ENCODE measurements at regions not wholly inside any gene's neighbourhood (a gene's known extent, or its start where the extent isn't known, plus 50 kb on each side); places are given as distances from the start of the nearest gene placed in this dataset.
"Not testable (repeated sequence)": the region's sequence is repeated elsewhere in the genome, so short reads cannot be mapped to it uniquely, and the experiment has no call there.

DNA sequence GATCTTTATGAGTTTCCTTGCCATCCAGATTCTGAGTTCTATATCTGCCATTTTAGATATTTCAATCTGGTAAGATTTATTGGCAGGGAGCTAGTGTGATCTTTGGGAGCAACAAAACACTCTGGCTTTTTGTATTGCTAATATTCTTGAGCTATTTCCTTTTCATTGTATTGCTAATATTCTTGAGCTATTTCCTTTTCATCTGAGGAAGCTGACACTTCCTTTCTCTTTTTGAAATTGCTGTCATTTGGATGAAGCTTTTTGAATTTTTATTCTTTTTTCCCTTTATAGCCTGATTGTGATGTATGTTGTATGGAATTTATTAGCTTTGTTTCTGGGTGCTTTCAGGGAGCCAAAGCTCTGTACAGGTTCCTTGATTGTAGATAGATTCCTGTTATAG lies 873.5 kb upstream of the ATXN8OS start:
- Mint-ChIP-seq H3K9me3 (peaks cover 10% of the 10 kb centered on the region), H3K4me3 (no peak overlapping the region), H3K27me3 (no peaks in the 10 kb centered on the region), H3K4me1 (no peaks in the 10 kb centered on the region), H3K36me3 (peaks cover 2% of the 10 kb centered on the region), H3K27ac (no peak overlapping the region)
- ATAC-seq (ENCODE audit: low read depth), result no peak
- no peak for DNase-seq
- POLR2A ChIA-PET, result no interaction called here

DNA sequence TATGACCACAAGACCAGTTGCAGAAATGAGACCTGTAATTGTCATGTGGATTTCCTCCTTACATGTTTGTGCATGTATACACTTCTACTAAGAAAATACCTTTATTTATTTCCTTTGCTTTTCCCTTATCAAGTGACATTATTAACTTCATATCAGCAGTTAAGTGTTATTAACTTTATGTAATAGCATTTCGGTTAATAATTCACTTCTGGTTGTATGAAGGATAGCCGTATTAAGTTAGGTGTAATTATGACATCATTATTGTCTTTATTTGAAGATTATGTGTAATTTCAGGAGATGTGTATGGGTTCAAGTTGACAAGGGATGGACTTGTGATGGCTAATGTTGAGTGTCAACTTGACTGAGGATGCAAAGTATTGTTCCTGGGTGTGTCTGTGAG lies 881.2 kb upstream of the ATXN8OS start:
- DNase-seq (no peak), ATAC-seq (ENCODE audit: low read depth) (no peak)
- Mint-ChIP-seq H3K27me3 (no peaks in the 10 kb centered on the region), H3K4me3 (no peak overlapping the region), H3K9me3 (peaks cover 13% of the 10 kb centered on the region), H3K36me3 (peaks cover 1% of the 10 kb centered on the region), H3K27ac (no peak overlapping the region), H3K4me1 (no peaks in the 10 kb centered on the region)
- POLR2A ChIA-PET, result no interaction called here

GRCh38 chr13:69221633-69222498 lies 885.8 kb upstream of the ATXN8OS start:
- DNase-seq; POLR2A ChIA-PET; H3K27ac Mint-ChIP-seq; H3K4me3 Mint-ChIP-seq; H3K27me3 Mint-ChIP-seq; H3K36me3 Mint-ChIP-seq; ATAC-seq (ENCODE audit: low read depth); H3K9me3 Mint-ChIP-seq; H3K4me1 Mint-ChIP-seq: not testable (repeated sequence)

DNA sequence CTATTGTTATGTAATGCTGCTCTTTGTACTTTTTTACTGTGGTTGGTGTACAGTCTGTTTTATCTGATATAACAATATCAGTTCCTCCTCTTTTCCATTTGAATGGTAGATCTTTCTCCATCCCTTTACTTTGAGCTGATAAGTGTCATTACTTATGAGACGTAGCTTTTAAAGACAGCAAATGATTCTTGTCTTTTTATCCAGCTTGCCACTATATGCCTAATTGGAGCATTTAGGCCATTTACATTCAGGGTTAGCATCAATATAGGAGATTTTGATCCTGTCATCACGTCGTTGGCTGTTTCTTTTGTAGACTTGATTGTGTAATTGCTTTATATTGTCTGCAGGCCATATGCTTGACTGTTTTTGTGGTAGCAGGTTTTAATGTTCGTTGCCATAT lies 894.2 kb upstream of the ATXN8OS start:
- peaks cover 5% of the 10 kb centered on the region for H3K9me3 Mint-ChIP-seq
- no peaks in the 10 kb centered on the region for H3K36me3 Mint-ChIP-seq
- no peak overlapping the region for H3K4me3 Mint-ChIP-seq
- H3K4me1 Mint-ChIP-seq, result no peaks in the 10 kb centered on the region
- ATAC-seq (ENCODE audit: low read depth) (no peak), DNase-seq (no peak)
- H3K27ac Mint-ChIP-seq, result no peak overlapping the region
- POLR2A ChIA-PET, result no interaction called here
- no peaks in the 10 kb centered on the region for H3K27me3 Mint-ChIP-seq

GRCh38 chr13:69204620-69205019 lies 903.0 kb upstream of the ATXN8OS start:
- Mint-ChIP-seq H3K9me3 (peaks cover 3% of the 10 kb centered on the region), H3K4me3 (no peak overlapping the region), H3K36me3 (no peaks in the 10 kb centered on the region), H3K4me1 (no peaks in the 10 kb centered on the region), H3K27me3 (no peaks in the 10 kb centered on the region), H3K27ac (no peak overlapping the region)
- ATAC-seq (ENCODE audit: low read depth) (no peak), DNase-seq (no peak)
- POLR2A ChIA-PET, result no interaction called here

DNA sequence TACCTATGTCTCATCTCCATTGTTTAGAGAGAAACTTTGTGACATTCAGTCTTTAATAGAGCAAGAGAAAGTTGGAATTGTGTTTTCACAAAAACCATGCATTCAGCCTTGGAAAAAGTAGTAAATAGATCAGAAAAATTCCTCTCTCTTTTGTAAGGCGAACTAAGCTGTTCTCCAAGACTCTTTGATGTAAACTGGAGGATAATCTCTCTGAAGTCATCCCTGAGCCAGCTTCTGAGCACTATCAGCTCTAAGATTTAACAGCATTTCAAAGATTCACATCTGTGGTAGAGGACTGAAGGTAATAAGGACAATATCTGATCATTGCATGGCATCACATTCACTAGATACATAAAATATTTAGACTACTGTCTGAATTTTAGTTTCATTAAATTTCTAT lies 904.6 kb upstream of the ATXN8OS start:
- Mint-ChIP-seq H3K9me3 (peaks cover 2% of the 10 kb centered on the region), H3K27ac (no peak overlapping the region), H3K27me3 (no peaks in the 10 kb centered on the region), H3K4me3 (no peak overlapping the region), H3K4me1 (no peaks in the 10 kb centered on the region), H3K36me3 (no peaks in the 10 kb centered on the region)
- POLR2A ChIA-PET, result no interaction called here
- DNase-seq (no peak), ATAC-seq (ENCODE audit: low read depth) (no peak)

DNA sequence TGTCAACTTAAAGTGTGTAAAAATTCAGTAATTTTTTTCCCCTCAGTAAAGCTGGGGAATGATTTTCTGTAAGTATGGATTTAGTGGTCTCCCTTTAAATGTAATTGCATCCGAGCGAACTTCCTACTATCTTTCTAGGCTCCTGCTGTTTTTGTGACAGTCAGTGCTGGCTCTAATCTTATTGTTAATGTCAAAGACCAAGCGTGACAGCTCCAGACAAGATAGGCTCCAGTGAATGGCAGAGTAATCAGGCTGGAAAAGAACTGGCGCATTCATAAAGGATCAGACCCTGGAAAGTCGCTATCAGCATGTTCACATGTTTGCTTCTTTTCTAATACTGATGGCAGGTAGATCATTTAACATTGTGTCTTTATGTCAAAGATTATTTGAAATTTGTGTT lies 908.0 kb upstream of the ATXN8OS start:
- Mint-ChIP-seq H3K27me3 (no peaks in the 10 kb centered on the region), H3K9me3 (no peaks in the 10 kb centered on the region), H3K4me3 (no peak overlapping the region), H3K4me1 (no peaks in the 10 kb centered on the region), H3K27ac (no peak overlapping the region), H3K36me3 (no peaks in the 10 kb centered on the region)
- no peak for DNase-seq
- POLR2A ChIA-PET, result no interaction called here
- no peak for ATAC-seq (ENCODE audit: low read depth)

DNA sequence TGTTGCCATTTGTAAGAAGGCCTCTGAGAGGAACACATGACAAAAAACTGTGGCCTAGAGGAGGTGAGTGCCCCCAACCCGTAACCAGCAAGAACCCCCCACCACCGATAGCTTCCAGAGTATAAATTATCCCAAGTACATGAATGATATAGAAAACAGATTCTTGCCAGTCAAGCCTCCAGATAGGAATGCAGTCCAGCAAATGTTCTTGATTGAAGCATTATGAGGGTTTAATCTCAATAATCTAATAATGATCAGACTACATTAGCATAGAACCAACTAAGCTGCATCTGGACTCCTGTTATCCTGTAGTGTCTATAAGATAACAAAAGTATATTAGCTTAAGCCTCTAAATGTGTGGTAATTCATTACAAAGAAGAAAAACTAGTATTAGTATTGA lies 908.9 kb upstream of the ATXN8OS start:
- Mint-ChIP-seq H3K9me3 (no peaks in the 10 kb centered on the region), H3K27me3 (no peaks in the 10 kb centered on the region), H3K4me3 (no peak overlapping the region), H3K27ac (no peak overlapping the region), H3K36me3 (no peaks in the 10 kb centered on the region), H3K4me1 (no peaks in the 10 kb centered on the region)
- POLR2A ChIA-PET, result no interaction called here
- ATAC-seq (ENCODE audit: low read depth) (no peak), DNase-seq (no peak)

DNA sequence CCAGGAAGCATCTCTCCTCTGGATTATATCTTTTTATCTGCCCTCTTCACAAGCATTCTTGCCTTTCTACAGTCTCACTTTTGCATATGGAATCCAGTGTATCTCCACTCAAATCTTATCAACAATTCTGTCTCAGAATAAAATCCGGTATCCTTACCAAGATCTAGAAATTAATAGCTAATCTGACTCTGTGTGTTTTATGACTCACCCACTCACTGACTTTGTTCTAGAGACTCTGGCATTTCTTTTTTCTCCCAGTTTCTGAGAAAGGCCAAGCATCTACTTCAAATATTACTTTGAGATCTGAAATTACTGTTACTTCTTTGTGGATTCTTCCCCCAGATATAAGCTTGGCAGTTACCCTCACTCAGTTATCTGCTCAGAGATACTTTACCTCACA lies 913.5 kb upstream of the ATXN8OS start:
- no peak for ATAC-seq (ENCODE audit: low read depth)
- H3K27ac Mint-ChIP-seq, result no peak overlapping the region
- no peak for DNase-seq
- POLR2A ChIA-PET, result no interaction called here
- no peaks in the 10 kb centered on the region for H3K4me1 Mint-ChIP-seq
- H3K9me3 Mint-ChIP-seq, result no peaks in the 10 kb centered on the region
- H3K36me3 Mint-ChIP-seq, result no peaks in the 10 kb centered on the region
- H3K27me3 Mint-ChIP-seq, result no peaks in the 10 kb centered on the region
- no peak overlapping the region for H3K4me3 Mint-ChIP-seq

- Mint-ChIP-seq H3K36me3 (no peaks in the 10 kb centered on the region), H3K27ac (no peak overlapping the region), H3K4me3 (no peak overlapping the region), H3K27me3 (no peaks in the 10 kb centered on the region), H3K4me1 (no peaks in the 10 kb centered on the region), H3K9me3 (peaks cover 7% of the 10 kb centered on the region)
- ATAC-seq (ENCODE audit: low read depth) (no peak), DNase-seq (no peak)
- POLR2A ChIA-PET, result no interaction called here
Measured at GRCh38 chr13:69180034-69180433, 927.6 kb upstream of the ATXN8OS start.

GRCh38 chr13:69178000-69178399 lies 929.6 kb upstream of the ATXN8OS start:
- no peaks in the 10 kb centered on the region for H3K36me3 Mint-ChIP-seq
- no peak for ATAC-seq (ENCODE audit: low read depth)
- H3K4me3 Mint-ChIP-seq, result no peak overlapping the region
- no peak for DNase-seq
- no peaks in the 10 kb centered on the region for H3K27me3 Mint-ChIP-seq
- POLR2A ChIA-PET, result no interaction called here
- H3K4me1 Mint-ChIP-seq, result no peaks in the 10 kb centered on the region
- H3K9me3 Mint-ChIP-seq, result peaks cover 2% of the 10 kb centered on the region
- no peak overlapping the region for H3K27ac Mint-ChIP-seq

GRCh38 chr13:69168436-69168835 lies 939.2 kb upstream of the ATXN8OS start:
- Mint-ChIP-seq H3K4me1 (no peaks in the 10 kb centered on the region), H3K27ac (no peak overlapping the region), H3K36me3 (no peaks in the 10 kb centered on the region), H3K4me3 (no peak overlapping the region), H3K9me3 (peaks cover 4% of the 10 kb centered on the region), H3K27me3 (no peaks in the 10 kb centered on the region)
- DNase-seq (no peak), ATAC-seq (ENCODE audit: low read depth) (no peak)
- POLR2A ChIA-PET, result no interaction called here

- H3K27me3 Mint-ChIP-seq, result no peaks in the 10 kb centered on the region
- no peaks in the 10 kb centered on the region for H3K9me3 Mint-ChIP-seq
- POLR2A ChIA-PET, result no interaction called here
- H3K27ac Mint-ChIP-seq, result no peak overlapping the region
- H3K36me3 Mint-ChIP-seq, result no peaks in the 10 kb centered on the region
- no peak for DNase-seq
- H3K4me1 Mint-ChIP-seq, result no peaks in the 10 kb centered on the region
- no peak for ATAC-seq (ENCODE audit: low read depth)
- no peak overlapping the region for H3K4me3 Mint-ChIP-seq
Measured at GRCh38 chr13:69155136-69155535, 952.5 kb upstream of the ATXN8OS start.

DNA sequence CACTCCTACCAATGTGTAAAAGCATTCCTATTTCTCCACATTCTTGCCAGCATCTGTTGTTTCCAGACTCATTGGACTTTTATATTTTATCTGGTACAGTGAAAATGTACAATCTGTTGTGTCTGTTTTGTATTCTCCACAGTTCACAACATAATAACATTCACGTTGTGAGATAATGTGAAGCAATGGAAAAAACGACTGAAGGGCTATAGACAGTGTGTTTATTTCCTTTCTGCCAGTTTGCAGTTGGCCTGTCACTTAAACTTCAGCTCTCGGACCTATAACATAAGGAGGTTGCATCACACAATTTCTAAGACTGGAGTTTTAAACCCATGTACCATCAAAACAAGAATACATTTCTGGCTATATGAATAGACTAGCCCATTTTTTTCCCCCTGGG lies 965.5 kb upstream of the ATXN8OS start:
- no peaks in the 10 kb centered on the region for H3K36me3 Mint-ChIP-seq
- peaks cover 3% of the 10 kb centered on the region for H3K9me3 Mint-ChIP-seq
- ATAC-seq (ENCODE audit: low read depth) (no peak), DNase-seq (no peak)
- H3K27me3 Mint-ChIP-seq, result no peaks in the 10 kb centered on the region
- no peak overlapping the region for H3K4me3 Mint-ChIP-seq
- no peak overlapping the region for H3K27ac Mint-ChIP-seq
- no peaks in the 10 kb centered on the region for H3K4me1 Mint-ChIP-seq
- POLR2A ChIA-PET, result no interaction called here

DNA sequence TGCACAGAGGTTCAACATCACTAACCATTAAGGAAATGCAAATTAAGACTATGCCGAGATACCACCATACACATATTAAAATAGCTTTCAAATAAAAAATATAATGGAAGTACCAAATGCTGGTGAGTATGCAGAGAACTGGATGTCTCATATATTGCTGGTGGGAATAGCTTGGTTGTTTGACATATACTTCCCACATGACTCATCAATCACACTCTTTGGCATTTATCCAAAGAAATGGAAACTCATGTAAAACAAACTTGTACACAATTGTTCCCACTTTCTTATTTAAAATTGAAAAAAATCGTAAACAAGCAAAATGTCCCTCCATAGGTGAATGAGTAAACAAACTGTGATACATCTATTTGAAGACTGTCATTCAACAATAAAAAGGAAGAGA lies 982.6 kb upstream of the ATXN8OS start:
- Mint-ChIP-seq H3K4me3 (no peak overlapping the region), H3K27me3 (no peaks in the 10 kb centered on the region), H3K27ac (no peak overlapping the region), H3K9me3 (peaks cover 12% of the 10 kb centered on the region), H3K4me1 (no peaks in the 10 kb centered on the region), H3K36me3 (no peaks in the 10 kb centered on the region)
- POLR2A ChIA-PET, result no interaction called here
- DNase-seq (no peak), ATAC-seq (ENCODE audit: low read depth) (no peak)
